Middle frontal gyrus (tissue), 1 donor: ENCODE measurements at regions not wholly inside any gene's neighbourhood (a gene's known extent, or its start where the extent isn't known, plus 50 kb on each side); places are given as distances from the start of the nearest gene placed in this dataset.
"Not testable (repeated sequence)": the region's sequence is repeated elsewhere in the genome, so short reads cannot be mapped to it uniquely, and the experiment has no call there.

ENCODE experiments used
- DNase-seq: peaks from one replicate; pipeline ENCODE4 v3.0.0-alpha.2; 2015; ENCODE audit warnings: low spot score; ENCODE audit errors: extremely low spot score

DNA sequence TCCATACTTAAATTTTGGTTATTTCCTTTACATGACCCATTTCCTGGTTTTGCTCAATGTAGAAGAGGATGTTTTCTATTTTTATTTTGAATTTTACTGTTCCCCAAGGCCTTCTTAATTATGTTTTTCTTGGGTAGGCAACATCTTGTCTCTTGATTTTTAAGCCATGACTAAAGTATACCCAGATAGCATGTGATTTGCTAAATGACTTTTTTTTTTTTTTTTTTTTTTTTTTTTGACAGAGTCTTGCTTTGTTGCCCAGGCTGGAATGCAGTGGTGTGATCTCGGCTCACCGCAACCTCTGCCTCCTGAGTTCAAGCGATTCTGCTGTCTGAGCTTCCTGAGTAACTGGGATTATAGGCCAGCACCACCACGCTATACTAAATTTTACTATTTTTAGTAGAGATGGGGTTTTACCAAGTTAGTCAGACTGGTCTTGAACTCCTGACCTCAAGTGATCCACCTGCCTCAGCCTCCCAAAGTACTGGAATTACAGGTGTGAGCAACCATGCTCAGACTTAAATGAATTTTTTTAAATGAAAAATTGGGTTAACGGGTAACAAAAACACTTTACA, 198.6 kb upstream of the DAB2 start:
- no peak for DNase-seq

DNA sequence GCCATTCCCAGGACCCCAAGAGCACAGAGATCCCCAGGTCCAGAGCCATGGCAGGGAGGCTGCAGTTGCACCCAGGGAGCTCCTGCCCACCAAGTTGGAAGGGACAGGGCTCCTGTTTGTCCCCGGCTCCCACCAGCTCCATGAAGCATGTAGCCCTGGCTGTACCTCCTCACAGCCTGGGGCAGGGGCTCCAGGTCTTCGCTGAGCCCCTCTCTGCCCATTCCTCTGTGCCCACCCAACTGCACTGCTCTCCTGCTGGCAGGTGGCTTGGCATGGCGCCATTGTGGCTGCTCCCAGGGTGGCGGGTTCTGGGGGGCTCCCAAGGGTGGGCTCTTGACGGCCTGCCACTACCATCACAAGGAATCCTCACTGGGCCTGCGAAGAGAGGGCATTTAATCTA, 197.5 kb upstream of the DAB2 start:
- DNase-seq = no peak

DNA sequence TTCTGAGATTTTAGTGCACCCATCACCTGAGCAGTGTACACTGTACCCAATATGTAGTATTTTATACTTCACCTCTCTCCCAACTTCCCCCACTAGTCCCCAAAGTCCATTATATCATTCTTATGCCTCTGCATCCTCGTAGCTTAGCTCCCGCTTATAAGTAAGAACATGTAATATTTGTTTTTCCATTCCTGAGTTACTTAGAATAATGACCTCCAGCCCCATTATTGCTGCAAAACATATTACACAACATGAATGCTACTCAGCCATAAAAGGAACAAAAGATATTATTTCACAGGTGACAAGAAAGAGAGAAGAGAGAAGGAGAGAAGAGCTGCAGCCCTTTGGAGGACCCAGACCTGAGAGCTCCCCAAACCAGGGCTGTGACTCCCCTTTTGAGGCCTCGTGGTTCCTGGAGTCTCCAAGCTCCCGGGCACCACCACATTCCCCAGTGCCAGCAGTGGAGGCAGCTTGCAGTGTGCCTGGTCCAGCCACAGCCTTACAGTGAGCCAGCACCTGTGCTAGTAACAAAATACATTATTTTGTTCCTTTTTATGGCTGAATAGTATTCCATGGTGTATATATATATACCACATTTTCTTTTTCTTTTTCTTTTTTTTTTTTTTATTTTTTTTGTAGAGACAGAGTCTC, 194.5 kb upstream of the DAB2 start:
- DNase-seq = no peak

DNA sequence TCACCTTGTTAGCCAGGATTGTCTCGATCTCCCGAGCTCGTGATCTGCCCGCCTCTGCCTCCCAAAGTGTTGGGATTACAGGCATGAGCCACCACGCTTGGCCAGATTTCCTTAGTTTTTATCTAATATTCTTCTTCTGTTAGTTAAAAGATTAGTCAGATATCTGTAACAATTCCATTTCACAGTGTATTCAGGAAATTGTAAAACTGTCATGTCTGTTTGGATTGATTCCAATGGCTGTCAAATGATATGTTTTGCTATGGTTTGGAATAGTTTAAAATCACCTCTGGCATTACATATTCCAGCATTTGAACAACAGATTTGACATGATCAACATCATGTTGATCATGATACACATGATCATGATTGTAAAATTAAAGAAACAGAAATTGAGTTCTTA, 193.6 kb upstream of the DAB2 start:
- no peak for DNase-seq

DNA sequence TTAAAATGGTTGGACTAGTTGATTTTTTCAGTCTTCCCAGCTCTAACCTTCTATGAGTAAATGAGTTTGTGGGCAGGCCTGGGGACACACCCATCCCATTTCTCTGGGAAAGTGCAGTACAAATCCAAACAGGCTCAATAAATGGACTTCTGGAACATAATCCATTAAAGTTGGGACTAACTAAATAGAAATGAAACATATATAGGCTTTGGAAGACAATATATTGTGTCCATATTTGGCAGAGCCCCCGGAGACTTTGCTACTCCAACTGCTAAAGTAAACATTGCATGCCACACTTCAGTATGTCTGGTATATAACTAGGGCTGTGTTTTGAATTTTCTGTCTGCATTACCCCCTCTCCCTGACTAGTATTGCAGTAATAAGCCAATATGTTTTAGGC, 191.4 kb upstream of the DAB2 start:
- DNase-seq = no peak

DNA sequence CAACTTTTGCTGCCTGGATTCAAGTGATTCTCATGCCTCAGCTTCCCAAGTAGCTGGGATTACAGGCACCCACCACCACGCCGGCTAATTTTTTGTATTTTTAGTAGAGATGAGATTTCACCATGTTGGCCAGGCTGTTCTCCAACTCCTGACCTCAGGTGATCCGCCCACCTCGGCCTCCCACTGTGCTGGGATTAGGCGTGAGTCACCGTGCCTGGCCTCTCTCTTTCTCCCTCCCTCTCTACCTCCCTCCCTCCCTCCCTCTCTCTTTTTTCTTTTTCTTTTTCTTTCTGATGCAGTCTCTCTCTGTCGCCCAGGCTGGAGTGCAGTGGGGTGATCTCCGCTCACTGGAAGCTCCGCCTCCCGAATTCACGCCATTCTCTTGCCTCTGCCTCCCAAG, 186.3 kb upstream of the DAB2 start:
- DNase-seq = not testable (repeated sequence)

DNA sequence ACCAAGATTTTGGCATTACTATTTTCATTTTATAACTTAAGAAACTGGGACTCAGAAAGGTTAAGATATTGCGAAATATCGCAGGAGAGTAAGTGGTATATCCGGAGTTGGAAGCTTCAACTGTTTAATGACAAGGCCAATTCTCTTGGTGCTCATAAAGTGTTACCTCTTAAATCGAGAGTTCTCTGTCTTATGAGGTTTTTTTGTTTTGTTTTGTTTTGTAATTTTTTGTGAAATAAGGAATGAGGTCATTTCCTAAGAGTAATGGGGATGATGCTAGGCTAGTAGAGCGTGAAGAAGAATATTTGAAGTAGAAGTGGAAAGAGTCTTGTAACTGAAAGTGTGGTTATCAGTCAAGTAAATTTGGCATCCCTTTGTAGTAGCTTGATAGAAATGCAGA, 183.2 kb upstream of the DAB2 start:
- no peak for DNase-seq

DNA sequence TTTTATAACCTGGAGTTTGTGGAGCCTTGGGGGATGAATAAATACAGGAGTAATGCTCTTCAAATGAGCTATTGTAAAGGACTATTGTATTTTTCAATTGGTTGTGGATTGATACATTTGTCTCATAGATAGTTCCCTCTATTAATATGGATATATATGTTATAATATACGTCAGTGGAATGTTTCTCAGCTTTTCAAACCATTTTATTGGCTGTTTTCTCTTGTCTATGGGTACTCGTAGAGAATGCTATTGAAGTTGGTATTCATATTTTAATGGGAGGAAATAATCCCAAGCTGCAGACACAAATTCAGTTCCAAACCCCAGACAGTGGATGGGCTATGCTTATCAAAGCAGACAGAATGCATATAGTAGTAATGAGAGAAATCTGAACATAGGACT, 181.8 kb upstream of the DAB2 start:
- DNase-seq = no peak

DNA sequence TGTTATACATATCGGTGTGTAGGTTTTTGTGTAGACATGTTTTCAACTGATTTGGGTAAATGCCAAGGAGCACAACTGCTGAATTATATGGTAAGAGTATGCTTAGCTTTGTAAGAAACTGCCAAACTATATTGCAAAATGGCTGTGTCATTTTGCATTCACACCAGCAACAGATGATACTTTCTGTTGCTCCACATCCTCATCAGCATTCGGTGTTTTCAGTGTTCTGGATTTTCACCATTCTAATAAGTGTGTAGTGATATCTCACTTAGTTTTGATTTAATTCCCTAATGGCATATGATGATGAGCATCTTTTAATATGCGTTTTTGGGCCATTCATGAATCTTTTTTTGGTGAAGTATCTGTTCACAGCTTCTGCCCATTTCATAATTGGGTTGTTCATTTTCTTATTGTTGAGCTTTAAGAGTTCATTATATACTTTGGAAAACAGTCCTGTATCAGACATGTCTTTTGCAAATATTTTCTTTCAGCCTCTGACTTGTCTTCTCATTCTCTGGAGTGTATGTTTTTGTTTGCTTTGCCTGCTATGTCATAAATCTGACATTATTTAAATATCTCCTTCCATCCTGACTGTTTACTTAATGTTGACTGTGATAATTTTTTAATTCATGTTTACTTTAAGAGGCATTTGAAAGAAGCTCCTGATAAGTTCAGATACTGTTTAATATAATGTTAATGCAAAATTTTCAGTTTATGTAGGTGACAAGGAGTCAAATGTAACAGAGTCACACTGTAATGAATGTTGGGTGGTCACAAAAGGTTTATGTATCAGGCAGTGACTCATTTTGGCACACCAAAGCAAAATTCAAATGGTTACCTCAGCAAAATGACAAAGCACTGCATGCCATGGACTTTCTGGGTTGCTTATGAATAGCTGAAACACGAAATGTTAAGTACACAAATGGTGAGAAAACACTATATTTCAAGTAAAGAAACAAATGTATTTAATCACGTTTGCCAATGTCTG, 181.1 kb upstream of the DAB2 start:
- DNase-seq = no peak

DNA sequence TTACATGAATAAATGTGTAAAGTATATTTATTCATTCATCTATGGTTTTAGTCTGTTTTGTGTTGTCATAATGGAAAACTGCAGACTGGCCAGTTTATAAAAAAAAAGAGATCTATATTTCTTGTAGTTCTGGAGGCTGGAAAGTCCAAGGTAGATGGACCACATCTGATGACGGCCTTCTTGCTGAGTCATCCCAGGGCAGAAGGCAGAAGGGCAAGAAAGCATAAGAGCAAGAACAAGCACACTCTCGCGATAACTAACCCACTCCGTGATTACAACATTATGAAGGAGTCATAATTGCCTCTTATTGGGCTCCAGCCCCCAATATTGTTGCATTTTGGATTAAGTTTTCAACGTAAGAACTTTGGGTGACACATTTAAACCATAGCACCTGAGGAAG, 180.4 kb upstream of the DAB2 start:
- no peak for DNase-seq

DNA sequence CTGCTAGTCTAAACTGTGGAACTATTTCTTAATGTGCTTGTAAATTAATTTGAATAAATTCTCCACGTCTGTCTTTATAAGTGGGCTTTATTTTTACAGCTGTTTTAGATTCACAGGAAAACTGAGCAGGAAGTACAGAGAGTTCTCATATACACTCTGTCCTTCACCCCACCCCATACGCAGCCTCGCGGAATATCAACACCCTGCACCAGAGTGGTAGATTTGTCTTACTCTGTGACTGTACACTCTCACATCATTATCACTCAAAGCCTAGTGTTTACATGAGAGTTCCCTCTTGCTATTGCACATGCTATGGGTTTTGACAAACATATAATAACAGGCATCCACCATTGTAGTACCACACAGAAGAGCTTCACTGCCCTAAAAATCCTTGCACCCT, 179.7 kb upstream of the DAB2 start:
- DNase-seq = no peak

DNA sequence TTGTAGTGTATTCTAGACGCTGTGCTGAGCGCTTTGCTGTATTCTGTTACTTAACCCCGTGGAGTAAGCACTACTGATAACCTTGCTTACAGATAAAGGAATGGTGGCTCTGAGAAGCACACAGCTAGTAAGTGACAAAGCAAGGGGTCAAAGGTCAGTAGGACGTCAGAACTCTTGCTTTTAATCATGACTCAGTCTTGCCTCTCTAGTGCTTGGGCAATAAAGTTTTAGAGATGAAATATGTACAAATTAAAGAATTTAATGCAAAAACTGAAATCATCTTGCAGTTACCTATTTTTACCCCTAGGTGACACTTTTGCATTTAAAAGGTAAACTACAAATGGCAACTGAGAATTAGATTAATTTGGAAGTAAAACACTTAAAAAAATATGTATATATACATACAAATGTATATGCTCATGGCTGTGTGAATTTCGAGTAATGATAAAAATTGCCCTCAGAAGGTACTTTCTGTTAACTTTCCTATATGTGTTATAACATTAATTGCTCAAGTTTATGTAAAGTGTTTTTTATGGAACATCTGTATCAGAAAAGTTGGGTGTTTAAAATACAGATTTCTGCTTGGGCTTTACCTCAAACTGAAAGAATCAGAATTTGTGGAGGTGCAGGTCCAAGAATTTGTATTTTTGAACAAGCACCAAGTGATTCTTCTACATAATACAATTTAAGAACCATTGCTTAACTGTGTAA, 175.1 kb upstream of the DAB2 start:
- DNase-seq = no peak

DNA sequence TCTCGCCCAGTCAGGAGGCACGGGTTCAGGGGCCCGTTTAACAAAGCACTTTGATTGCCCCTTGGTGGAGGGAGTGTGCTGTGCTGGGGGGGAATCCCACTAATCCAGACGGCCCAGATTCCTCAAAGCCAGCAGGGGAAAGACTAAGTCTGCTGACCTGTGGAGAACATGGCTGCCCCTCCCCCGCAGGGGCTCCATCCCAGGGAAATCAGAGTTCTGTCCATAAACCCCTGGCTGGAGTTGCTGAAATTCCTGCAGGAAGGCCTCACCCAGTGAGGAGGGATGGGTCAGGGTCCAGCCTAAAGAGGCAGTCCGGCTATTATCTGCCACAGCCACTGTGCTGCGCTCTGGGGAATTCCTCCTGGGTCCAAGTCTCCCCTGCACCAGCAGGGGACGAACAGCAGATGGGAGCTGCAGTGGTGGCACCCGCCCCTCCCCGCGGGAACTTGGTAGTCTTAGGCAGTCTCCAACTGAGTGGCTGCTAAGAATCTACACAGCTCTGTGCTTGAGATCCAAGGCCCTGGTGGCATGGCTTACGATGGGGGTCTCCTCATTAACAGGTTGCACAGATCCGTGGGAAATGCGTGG, 174.0 kb upstream of the DAB2 start:
- no peak for DNase-seq

DNA sequence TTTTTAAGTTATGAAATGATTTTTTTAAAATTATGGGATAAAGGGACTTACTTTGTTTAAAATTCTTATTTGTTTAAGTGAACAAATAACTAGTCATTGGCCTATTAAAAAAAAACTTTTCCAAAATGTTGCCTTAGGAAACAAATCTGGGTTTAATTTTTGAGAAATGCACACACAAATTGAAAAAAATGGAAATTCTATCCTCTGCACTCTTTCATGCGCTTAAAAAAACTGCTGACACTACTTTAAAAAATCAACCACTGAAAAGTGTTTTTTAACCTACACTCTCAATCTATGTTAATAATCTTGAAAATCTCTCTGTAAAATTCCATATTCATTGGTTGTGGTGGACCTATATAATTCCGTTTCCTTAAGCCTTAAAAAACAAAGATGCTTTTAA, 163.4 kb upstream of the DAB2 start:
- DNase-seq = no peak

DNA sequence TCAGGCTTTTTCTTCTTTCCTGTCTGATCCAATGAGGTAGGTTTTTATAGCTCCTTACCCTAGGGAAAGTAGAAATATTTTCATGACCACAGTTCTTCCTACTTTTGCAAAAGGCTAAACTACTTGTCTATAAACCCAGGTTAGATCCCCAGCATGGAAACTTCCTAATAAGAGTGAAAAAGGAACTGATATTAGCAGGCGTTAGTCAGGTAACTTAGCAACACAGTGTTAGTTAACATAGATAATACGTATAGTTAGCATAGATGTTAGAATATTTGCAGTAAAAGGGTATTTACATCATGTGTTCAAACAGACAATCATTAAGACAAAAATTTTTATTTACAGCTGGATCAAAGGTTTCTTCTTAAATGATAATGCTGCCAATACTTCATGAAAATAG, 162.9 kb upstream of the DAB2 start:
- no peak for DNase-seq

DNA sequence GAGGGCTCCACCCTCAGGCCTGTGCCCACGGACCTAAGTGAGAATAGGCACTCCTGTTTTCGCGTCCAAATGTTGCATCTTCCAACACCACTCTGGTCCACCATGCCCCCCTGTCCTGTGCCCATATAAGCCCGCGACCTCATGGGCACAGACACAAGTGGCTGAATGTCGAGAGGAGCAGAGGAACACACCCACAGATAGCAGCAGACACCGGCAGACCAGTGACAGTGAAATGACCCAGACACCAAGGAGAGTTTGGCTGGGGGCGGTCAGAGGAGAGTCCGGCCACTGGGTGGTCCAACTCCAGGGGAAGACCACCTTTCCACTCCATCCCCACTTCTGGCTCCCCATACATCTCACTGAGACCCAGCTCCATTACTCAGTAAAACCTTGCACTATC, 161.4 kb upstream of the DAB2 start:
- no peak for DNase-seq

DNA sequence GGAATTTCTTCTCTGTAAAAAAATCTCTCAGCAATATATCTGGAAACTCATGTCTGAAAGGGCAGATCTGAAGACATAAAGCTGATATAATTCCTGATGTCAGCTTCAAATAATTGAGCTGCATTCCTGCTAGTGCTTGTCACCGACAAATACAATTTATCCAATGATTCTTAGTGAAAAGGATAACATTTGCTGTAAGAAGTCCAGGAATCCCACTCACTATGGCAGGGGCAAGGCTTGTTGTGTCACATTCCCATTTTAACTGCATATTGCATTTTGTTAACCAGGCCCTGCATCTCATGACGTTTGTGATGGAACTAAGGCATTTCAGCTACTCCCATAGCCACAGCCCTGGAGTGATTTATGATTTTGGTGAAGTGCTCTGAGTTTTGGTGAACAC, 160.1 kb upstream of the DAB2 start:
- DNase-seq = no peak

DNA sequence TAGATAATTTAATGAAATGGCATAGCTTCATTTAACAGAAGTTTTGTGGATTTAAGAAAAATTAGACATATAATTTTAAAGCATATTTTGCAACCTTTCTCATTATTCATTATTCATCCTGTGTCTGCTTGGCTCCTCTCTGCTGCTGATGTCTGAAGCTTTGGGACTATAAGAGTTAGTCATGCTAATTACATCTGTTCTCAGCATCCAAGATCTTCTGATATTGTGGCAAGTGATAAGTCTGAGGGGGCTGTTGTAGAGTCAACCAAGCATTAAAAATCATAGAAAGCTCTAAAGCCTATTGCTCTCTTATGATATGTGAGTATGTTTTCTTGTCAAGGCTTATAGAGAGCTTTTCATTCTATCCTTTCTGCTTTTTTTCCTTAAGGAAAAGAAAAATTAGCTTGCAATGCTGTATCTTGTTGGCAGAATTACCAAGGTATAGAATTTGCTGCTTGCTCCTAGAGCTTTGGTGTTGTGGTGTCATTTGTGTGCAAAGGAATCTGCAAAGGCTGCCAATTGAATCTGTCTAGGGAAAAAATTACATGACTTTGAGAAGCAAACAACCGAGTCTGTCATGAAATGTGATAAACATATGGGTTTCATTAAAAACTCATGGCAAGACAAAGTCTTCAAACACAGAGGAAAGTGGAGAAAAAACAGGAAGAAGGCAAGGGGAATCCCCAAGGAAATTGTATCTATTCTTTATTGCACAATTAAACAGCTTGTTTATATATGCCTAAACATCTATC, 156.1 kb upstream of the DAB2 start:
- DNase-seq = no peak

DNA sequence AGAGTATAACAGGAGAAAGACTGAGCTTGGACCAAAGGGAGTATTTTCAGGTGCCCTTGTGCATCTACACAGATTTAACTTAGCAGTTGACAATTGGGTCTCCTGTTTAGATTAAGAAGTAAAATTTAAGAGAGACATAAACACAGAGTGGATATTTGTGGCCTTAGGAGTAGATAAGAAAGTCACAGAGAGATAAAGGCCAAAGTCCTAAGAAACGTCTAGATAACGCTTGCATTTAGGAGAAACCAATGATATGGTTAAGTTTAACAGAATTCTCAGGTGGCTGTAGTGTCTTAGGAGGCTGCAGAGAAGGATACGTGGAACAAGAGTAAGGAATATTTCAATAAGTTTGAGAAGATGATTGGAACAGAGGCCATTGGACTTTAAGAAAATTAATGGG, 155.0 kb upstream of the DAB2 start:
- DNase-seq = no peak

DNA sequence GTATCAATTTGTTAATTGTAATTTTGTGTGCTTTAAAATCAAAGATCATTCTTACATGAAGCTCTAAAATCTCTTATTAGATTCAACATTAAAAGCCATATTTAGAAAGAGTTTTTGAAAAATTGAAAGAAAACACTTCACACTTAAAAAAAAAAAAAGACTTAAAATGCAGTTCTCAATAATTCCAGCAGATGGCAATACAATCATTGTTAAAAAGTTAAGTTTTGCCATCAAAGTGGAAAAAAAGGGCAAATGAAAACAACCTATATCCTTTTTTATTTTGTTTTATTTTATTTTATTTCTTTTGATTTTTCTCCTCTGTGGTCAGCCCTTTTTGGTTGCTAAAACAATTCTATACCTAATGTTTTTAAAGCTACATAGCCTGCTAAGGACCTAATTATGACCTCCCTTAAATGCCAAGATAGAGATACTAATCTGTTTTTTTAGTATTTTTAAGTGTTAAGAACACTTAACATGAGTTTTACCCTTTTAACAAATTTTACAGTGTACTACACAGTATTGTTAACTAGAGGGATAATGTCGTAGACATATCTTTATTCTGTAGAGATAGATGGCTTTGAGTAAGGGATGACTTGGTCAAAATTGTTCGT, 154.2 kb upstream of the DAB2 start:
- no peak for DNase-seq
